Urothelium cell line (cell line): ENCODE measurements at regions not wholly inside any gene's neighbourhood (a gene's known extent, or its start where the extent isn't known, plus 50 kb on each side); places are given as distances from the start of the nearest gene placed in this dataset.

Experiments
- DNase-seq: peaks from one replicate; pipeline ENCODE4 v3.0.0; 2011; ENCODE audit warnings: low spot score, mixed read lengths
- FAIRE-seq: peaks from 2 replicates; lab custom pipeline; 2011; peaks lifted over from hg19 to GRCh38; lab: Jason Lieb, UNC

- DNase-seq (no peak), FAIRE-seq (no peak)
Measured at GRCh38 chr6:167487749-167488664, 163.1 kb downstream of the TTLL2 start.

- FAIRE-seq (no peak), DNase-seq (no peak)
Measured at GRCh38 chr6:167491438-167492099, 166.7 kb downstream of the TTLL2 start.

- FAIRE-seq (no peak), DNase-seq (no peak)
Measured at GRCh38 chr6:167492100-167492449, 167.2 kb downstream of the TTLL2 start.

- FAIRE-seq (peak; percentile 89), DNase-seq (no peak)
Measured at GRCh38 chr6:167493310-167493709, 168.4 kb downstream of the TTLL2 start.

GRCh38 chr6:167493976-167494697, 169.3 kb downstream of the TTLL2 start:
- DNase-seq (no peak), FAIRE-seq (no peak)

GRCh38 chr6:167494698-167495435, 170.0 kb downstream of the TTLL2 start:
- no peak for DNase-seq
- FAIRE-seq = peak; percentile 85

GRCh38 chr6:167495506-167496401, 170.9 kb downstream of the TTLL2 start:
- DNase-seq (no peak), FAIRE-seq (no peak)

GRCh38 chr6:167496707-167497106, 171.8 kb downstream of the TTLL2 start:
- FAIRE-seq = no peak
- no peak for DNase-seq

GRCh38 chr6:167497428-167498056, 172.7 kb downstream of the TTLL2 start:
- DNase-seq (no peak), FAIRE-seq (no peak)

- DNase-seq (no peak), FAIRE-seq (no peak)
Measured at GRCh38 chr6:167499161-167499660, 174.3 kb downstream of the TTLL2 start.

GRCh38 chr6:167500961-167501360, 176.1 kb downstream of the TTLL2 start:
- FAIRE-seq (no peak), DNase-seq (no peak)

- DNase-seq = peak; percentile 37
- no peak for FAIRE-seq
Measured at GRCh38 chr6:167501831-167502385, 177.0 kb downstream of the TTLL2 start.

- FAIRE-seq (no peak), DNase-seq (no peak)
Measured at GRCh38 chr6:167502471-167502870, 177.6 kb downstream of the TTLL2 start.

GRCh38 chr6:167504385-167504961, 179.6 kb downstream of the TTLL2 start:
- no peak for FAIRE-seq
- no peak for DNase-seq

GRCh38 chr6:167505199-167505598, 180.3 kb downstream of the TTLL2 start:
- no peak for FAIRE-seq
- DNase-seq = no peak

- DNase-seq = no peak
- no peak for FAIRE-seq
Measured at GRCh38 chr6:167505782-167506181, 180.9 kb downstream of the TTLL2 start.

GRCh38 chr6:167506443-167507301, 181.8 kb downstream of the TTLL2 start:
- no peak for FAIRE-seq
- no peak for DNase-seq
